ENCODE measurements at regions not wholly inside any gene's neighbourhood (a gene's known extent, or its start where the extent isn't known, plus 50 kb on each side); places are given as distances from the start of the nearest gene placed in this dataset.

- DNase-seq (ENCODE audit: low read depth in 2 of 2): no peak
Observed at GRCh38 chr4:173591760-173592159, 61.7 kb upstream of the HAND2 start.

GRCh38 chr4:173590697-173591096 is 60.7 kb upstream of the HAND2 start:
- no peak for DNase-seq (ENCODE audit: low read depth in 2 of 2)

GRCh38 chr4:173585876-173586572 is 56.0 kb upstream of the HAND2 start:
- no peak for DNase-seq (ENCODE audit: low read depth in 2 of 2)

- no peak for DNase-seq (ENCODE audit: low read depth in 2 of 2)
Observed at GRCh38 chr4:173584506-173584905, 54.5 kb upstream of the HAND2 start.

All from activated CD4-positive, alpha-beta T cell treated with anti-CD3 and anti-CD28 coated beads for 24 hours (primary cell).